ENCODE measurements at regions not wholly inside any gene's neighbourhood (a gene's known extent, or its start where the extent isn't known, plus 50 kb on each side); places are given as distances from the start of the nearest gene placed in this dataset.

GRCh38 chr13:92972751-92973150 lies 253.9 kb upstream of the GPC6 start:
- Histone ChIP-seq H3K9ac (ENCODE audit: low read length) (no peak overlapping the region), H2AFZ (ENCODE audit: low read depth, low read length) (no peak overlapping the region), H3K4me2 (ENCODE audit: low read length) (no peak overlapping the region), H3K4me1 (ENCODE audit: low read length) (no peaks in the 10 kb centered on the region), H3K4me3 (ENCODE audit: low read length) (no peak overlapping the region), H3K79me2 (ENCODE audit: low read length) (no peaks in the 10 kb centered on the region), H3K36me3 (replicated peaks; ENCODE audit: low read depth, low read length) (no peaks in the 10 kb centered on the region), H3K27me3 (ENCODE audit: low read depth, low read length) (no peaks in the 10 kb centered on the region), H3K9me3 (ENCODE audit: insufficient read depth, low read length) (no peaks in the 10 kb centered on the region), H3K27ac (ENCODE audit: low read length) (no peak overlapping the region), H4K20me1 (ENCODE audit: insufficient read depth, low read length) (no peaks in the 10 kb centered on the region)
- TF ChIP-seq CTCF (IDR thresholded peaks at IDR 0.05; ENCODE audit: low read depth, low read length): no peak
- no peak for TF ChIP-seq EZH2phosphoT487 (IDR thresholded peaks at IDR 0.05; ENCODE audit: low read depth)

GRCh38 chr13:92974905-92975429 lies 251.6 kb upstream of the GPC6 start:
- no peak overlapping the region for H3K27ac ChIP-seq (ENCODE audit: low read length)
- no peak overlapping the region for H3K4me2 ChIP-seq (ENCODE audit: low read length)
- no peaks in the 10 kb centered on the region for H3K36me3 ChIP-seq (replicated peaks; ENCODE audit: low read depth, low read length)
- no peaks in the 10 kb centered on the region for H3K4me1 ChIP-seq (ENCODE audit: low read length)
- no peaks in the 10 kb centered on the region for H4K20me1 ChIP-seq (ENCODE audit: insufficient read depth, low read length)
- no peaks in the 10 kb centered on the region for H3K9me3 ChIP-seq (ENCODE audit: insufficient read depth, low read length)
- H2AFZ ChIP-seq (ENCODE audit: low read depth, low read length): no peak overlapping the region
- no peak overlapping the region for H3K4me3 ChIP-seq (ENCODE audit: low read length)
- no peaks in the 10 kb centered on the region for H3K27me3 ChIP-seq (ENCODE audit: low read depth, low read length)
- no peaks in the 10 kb centered on the region for H3K79me2 ChIP-seq (ENCODE audit: low read length)
- H3K9ac ChIP-seq (ENCODE audit: low read length): no peak overlapping the region
- no peak for TF ChIP-seq CTCF (IDR thresholded peaks at IDR 0.05; ENCODE audit: low read depth, low read length)
- no peak for TF ChIP-seq EZH2phosphoT487 (IDR thresholded peaks at IDR 0.05; ENCODE audit: low read depth)

- Histone ChIP-seq H3K4me2 (ENCODE audit: low read length) (no peak overlapping the region), H2AFZ (ENCODE audit: low read depth, low read length) (no peak overlapping the region), H3K36me3 (replicated peaks; ENCODE audit: low read depth, low read length) (no peaks in the 10 kb centered on the region), H3K27ac (ENCODE audit: low read length) (no peak overlapping the region), H3K9ac (ENCODE audit: low read length) (no peak overlapping the region), H3K27me3 (ENCODE audit: low read depth, low read length) (no peaks in the 10 kb centered on the region), H3K4me1 (ENCODE audit: low read length) (no peaks in the 10 kb centered on the region), H3K4me3 (ENCODE audit: low read length) (no peak overlapping the region), H4K20me1 (ENCODE audit: insufficient read depth, low read length) (no peaks in the 10 kb centered on the region), H3K79me2 (ENCODE audit: low read length) (no peaks in the 10 kb centered on the region), H3K9me3 (ENCODE audit: insufficient read depth, low read length) (no peaks in the 10 kb centered on the region)
- TF ChIP-seq CTCF (IDR thresholded peaks at IDR 0.05; ENCODE audit: low read depth, low read length) (no peak), EZH2phosphoT487 (IDR thresholded peaks at IDR 0.05; ENCODE audit: low read depth) (no peak)
Measured at GRCh38 chr13:92976657-92977056, 249.9 kb upstream of the GPC6 start.

GRCh38 chr13:92984151-92984550 lies 242.5 kb upstream of the GPC6 start:
- Histone ChIP-seq H3K27me3 (ENCODE audit: low read depth, low read length) (no peaks in the 10 kb centered on the region), H3K79me2 (ENCODE audit: low read length) (no peaks in the 10 kb centered on the region), H2AFZ (ENCODE audit: low read depth, low read length) (no peak overlapping the region), H3K27ac (ENCODE audit: low read length) (no peak overlapping the region), H3K4me1 (ENCODE audit: low read length) (no peaks in the 10 kb centered on the region), H3K9ac (ENCODE audit: low read length) (no peak overlapping the region), H3K4me3 (ENCODE audit: low read length) (no peak overlapping the region), H3K36me3 (replicated peaks; ENCODE audit: low read depth, low read length) (no peaks in the 10 kb centered on the region), H3K4me2 (ENCODE audit: low read length) (no peak overlapping the region), H3K9me3 (ENCODE audit: insufficient read depth, low read length) (no peaks in the 10 kb centered on the region), H4K20me1 (ENCODE audit: insufficient read depth, low read length) (no peaks in the 10 kb centered on the region)
- TF ChIP-seq EZH2phosphoT487 (IDR thresholded peaks at IDR 0.05; ENCODE audit: low read depth) (no peak), CTCF (IDR thresholded peaks at IDR 0.05; ENCODE audit: low read depth, low read length) (no peak)
